Activated naive CD4-positive, alpha-beta T cell treated with anti-CD3 and anti-CD28 coated beads, Interleukin-2, amount 10 ng/mL, durations not matched to agents 7 days and 5 days (primary cell): ENCODE measurements at regions not wholly inside any gene's neighbourhood (a gene's known extent, or its start where the extent isn't known, plus 50 kb on each side); places are given as distances from the start of the nearest gene placed in this dataset.
"Not testable (repeated sequence)": the region's sequence is repeated elsewhere in the genome, so short reads cannot be mapped to it uniquely, and the experiment has no call there.

Source experiments
- CTCF ChIA-PET: fragments of 350-600 bp; sonication (Branson Sonifier 250); formaldehyde crosslinking; loops from one replicate; lab custom pipeline; 2021; ENCODE audit warnings: antibody characterized with exemption; lab: Charles Lee
- DNase-seq: peaks from one replicate; pipeline ENCODE4 v3.0.0-alpha.2; 2020
- H3K27ac Mint-ChIP-seq: one replicate; pipeline ENCODE4 v1.8.0; 2021; ENCODE audit warnings: mild to moderate bottlenecking, moderate library complexity, mixed read lengths
- H3K27me3 Mint-ChIP-seq: one replicate; pipeline ENCODE4 v1.8.0; 2021; ENCODE audit warnings: mild to moderate bottlenecking, mixed read lengths
- H3K36me3 Mint-ChIP-seq: one replicate; pipeline ENCODE4 v1.8.0; 2021; ENCODE audit warnings: mixed read lengths
- H3K4me1 Mint-ChIP-seq: one replicate; pipeline ENCODE4 v1.8.0; 2021; ENCODE audit warnings: mixed read lengths
- H3K4me3 Mint-ChIP-seq: one replicate; pipeline ENCODE4 v1.8.0; 2021; ENCODE audit warnings: mild to moderate bottlenecking, moderate library complexity, mixed read lengths
- H3K9me3 Mint-ChIP-seq: one replicate; pipeline ENCODE4 v1.8.0; 2021; ENCODE audit warnings: mixed read lengths

DNA sequence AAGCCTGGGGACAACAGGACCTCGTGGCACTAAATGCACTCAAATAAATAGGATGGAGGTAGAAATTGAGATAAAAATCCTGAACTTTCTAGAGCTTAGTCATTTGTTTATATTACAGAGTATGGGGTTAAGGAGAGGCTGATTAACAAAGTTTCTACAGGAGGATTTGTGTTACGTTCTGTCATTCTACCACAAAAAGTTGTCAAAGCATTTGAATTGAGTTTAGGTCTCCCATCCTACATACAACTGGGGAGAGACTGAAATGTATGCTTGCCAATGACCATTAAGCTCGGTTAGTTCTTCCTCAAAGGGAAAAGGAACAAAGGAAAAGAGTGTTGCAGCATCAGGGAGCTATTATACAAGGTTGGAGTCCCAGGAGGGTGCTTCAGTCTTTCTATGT, 597.9 kb downstream of the COL12A1 start:
- CTCF ChIA-PET, result no interaction called here
- no peak overlapping the region for H3K4me3 Mint-ChIP-seq
- H3K4me1 Mint-ChIP-seq, result no peaks in the 10 kb centered on the region
- no peaks in the 10 kb centered on the region for H3K27me3 Mint-ChIP-seq
- H3K27ac Mint-ChIP-seq, result no peak overlapping the region
- DNase-seq, result no peak
- no peaks in the 10 kb centered on the region for H3K36me3 Mint-ChIP-seq
- H3K9me3 Mint-ChIP-seq, result no peaks in the 10 kb centered on the region

DNA sequence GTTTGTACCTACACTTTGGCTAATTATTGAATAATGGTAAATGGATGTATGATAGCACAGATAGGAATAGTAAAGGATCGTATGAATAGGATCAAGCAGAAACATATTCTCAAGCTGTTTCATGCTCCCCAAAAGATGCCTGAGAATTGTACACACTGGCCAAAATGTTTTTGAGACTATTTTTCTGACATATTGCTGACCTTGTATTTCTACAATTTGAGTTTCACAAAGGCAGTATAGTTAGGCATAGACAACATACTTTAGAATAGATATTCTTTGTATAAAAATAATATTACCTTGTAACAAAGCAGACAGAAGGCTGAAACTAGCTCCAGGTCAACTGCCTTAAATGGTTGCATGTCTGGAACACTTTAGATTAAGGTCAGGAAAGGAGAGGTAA, 598.4 kb downstream of the COL12A1 start:
- Mint-ChIP-seq H3K4me1 (no peaks in the 10 kb centered on the region), H3K9me3 (no peaks in the 10 kb centered on the region), H3K4me3 (no peak overlapping the region), H3K27ac (no peak overlapping the region), H3K27me3 (no peaks in the 10 kb centered on the region), H3K36me3 (no peaks in the 10 kb centered on the region)
- DNase-seq, result no peak
- CTCF ChIA-PET, result no interaction called here

DNA sequence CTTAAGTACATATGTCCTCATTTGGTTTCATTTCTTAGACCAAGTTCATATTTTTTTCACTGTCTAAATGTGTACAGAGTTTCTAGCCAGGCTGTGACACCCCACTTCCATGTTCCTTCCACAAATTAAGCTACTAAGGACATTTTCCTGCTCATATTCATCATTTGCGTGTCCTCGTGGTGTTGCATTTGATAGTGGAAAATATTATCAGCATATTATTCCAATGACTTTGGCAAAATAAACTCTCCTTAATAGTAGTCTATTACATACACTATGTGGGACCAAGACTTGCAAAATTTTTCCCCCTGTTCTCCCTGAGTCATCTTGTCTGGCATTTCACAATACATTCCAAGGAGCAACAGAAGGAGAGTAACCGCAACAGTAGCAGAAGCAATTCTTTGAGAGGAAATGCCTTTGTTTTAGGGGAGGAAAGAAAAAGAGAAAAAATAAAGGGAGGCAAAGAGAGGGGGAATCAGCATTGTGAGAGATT, 599.2 kb downstream of the COL12A1 start:
- CTCF ChIA-PET, result no interaction called here
- Mint-ChIP-seq H3K27me3 (no peaks in the 10 kb centered on the region), H3K36me3 (no peaks in the 10 kb centered on the region), H3K4me1 (no peaks in the 10 kb centered on the region), H3K4me3 (no peak overlapping the region), H3K27ac (no peak overlapping the region), H3K9me3 (no peaks in the 10 kb centered on the region)
- no peak for DNase-seq

DNA sequence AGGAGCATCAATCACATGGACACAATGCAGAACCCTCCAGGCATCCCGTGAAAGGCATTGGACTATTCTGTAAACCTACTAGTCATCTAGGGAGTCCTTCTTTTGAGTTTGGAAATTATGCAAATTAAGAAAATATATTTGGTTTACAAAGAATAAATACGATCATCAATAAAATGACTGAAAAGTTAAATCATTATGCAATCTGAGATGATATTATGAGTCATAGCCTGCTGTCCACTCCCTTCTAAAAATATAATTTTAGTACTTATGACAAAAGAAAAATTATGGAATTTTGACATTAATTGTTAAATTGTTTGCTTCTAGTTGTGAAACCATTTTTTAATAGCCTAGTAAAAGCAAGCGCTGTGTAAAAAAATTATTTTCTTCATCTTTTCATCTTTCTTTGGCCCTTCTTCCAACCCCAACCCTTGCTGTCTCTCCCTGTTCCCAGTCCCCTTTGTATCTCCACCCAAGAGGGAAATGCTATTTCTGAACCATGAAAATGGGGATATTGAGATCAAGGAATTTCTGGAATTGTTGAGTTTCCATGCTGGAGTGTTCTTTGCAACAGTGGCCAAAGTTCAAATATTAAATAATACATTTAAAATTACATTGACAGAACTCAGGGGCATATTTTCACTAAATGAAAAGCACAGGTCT, 599.8 kb downstream of the COL12A1 start:
- Mint-ChIP-seq H3K27ac (no peak overlapping the region), H3K36me3 (no peaks in the 10 kb centered on the region), H3K9me3 (no peaks in the 10 kb centered on the region), H3K4me1 (no peaks in the 10 kb centered on the region), H3K27me3 (no peaks in the 10 kb centered on the region), H3K4me3 (no peak overlapping the region)
- CTCF ChIA-PET, result no interaction called here
- no peak for DNase-seq

DNA sequence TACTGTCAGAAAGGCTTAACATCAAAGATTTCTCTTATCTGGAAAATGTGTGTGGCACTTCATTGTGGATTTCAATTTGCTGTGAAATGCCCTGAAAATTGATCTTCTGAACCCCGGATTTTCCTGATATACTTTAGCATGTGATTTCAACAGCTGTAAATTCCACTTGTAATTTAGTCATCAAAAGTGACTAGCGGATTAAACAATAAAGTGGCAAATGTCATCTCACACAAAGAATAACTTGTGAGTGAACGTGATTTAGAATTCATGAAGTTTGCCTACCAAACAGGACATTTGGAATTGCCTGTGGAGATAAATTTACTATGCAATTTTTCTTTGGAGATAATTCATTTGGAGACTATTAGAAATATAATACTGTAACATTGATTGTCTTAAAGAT, 601.6 kb downstream of the COL12A1 start:
- Mint-ChIP-seq H3K27ac (no peak overlapping the region), H3K27me3 (no peaks in the 10 kb centered on the region), H3K9me3 (no peaks in the 10 kb centered on the region), H3K4me1 (no peaks in the 10 kb centered on the region), H3K4me3 (no peak overlapping the region), H3K36me3 (no peaks in the 10 kb centered on the region)
- no peak for DNase-seq
- CTCF ChIA-PET, result no interaction called here

DNA sequence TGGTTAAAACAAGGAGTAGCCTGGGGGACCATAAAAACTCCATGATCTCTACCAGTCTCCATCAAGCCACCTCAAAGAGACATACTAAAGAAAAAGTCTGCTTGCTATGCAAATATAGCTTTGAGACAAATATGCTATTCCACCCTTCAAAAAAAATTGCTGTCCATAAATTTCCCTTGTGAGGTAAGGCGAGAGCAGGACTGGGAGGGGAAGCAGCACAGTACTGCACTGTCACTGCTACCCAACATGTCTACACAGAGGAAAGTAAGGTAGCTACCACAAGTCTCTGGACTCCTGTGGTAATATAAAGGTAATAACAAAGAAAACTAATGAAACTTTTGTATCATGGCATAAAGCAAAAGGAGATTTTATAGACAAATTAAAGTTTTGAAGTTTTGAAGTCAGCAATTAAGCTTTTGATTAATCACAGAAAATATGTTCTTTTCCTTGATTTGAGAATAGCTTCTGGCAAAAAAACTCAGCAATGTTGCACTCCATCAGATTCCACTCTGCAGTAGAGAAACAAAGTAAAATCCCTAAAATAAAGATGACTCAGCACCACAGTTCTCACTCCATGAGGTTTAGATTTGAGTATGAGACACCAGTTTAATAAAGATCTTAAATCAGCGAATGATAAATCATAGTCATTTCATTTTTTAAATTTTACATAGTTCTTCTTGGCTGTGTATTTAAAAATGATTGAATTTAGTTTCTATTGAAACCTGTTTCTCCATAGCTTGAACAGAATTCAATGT, 602.4 kb downstream of the COL12A1 start:
- CTCF ChIA-PET, result no interaction called here
- H3K4me1 Mint-ChIP-seq, result no peaks in the 10 kb centered on the region
- H3K4me3 Mint-ChIP-seq, result no peak overlapping the region
- no peak for DNase-seq
- H3K27me3 Mint-ChIP-seq, result no peaks in the 10 kb centered on the region
- no peaks in the 10 kb centered on the region for H3K9me3 Mint-ChIP-seq
- no peak overlapping the region for H3K27ac Mint-ChIP-seq
- H3K36me3 Mint-ChIP-seq, result no peaks in the 10 kb centered on the region

DNA sequence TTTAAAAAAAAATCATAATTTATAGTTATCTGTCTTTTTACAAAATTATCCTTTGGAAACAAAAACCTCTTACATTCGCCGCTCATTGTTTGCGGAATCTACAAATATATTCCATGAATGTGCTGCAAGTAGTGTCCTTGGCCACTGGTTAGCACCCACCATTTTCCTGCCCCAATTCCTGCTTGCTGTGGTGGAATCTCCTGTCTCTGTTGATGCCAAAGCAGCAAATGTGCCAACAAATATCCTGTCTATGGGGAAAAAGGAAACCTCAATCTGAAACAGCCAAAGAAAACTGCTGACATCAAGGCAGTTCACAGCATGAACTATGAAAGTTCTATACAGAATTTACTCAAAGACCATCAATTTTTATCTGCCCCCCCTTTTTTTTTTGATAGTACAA, 603.6 kb downstream of the COL12A1 start:
- Mint-ChIP-seq H3K36me3 (no peaks in the 10 kb centered on the region), H3K27ac (no peak overlapping the region), H3K4me1 (no peaks in the 10 kb centered on the region), H3K27me3 (no peaks in the 10 kb centered on the region), H3K9me3 (no peaks in the 10 kb centered on the region), H3K4me3 (no peak overlapping the region)
- DNase-seq, result no peak
- CTCF ChIA-PET, result no interaction called here

DNA sequence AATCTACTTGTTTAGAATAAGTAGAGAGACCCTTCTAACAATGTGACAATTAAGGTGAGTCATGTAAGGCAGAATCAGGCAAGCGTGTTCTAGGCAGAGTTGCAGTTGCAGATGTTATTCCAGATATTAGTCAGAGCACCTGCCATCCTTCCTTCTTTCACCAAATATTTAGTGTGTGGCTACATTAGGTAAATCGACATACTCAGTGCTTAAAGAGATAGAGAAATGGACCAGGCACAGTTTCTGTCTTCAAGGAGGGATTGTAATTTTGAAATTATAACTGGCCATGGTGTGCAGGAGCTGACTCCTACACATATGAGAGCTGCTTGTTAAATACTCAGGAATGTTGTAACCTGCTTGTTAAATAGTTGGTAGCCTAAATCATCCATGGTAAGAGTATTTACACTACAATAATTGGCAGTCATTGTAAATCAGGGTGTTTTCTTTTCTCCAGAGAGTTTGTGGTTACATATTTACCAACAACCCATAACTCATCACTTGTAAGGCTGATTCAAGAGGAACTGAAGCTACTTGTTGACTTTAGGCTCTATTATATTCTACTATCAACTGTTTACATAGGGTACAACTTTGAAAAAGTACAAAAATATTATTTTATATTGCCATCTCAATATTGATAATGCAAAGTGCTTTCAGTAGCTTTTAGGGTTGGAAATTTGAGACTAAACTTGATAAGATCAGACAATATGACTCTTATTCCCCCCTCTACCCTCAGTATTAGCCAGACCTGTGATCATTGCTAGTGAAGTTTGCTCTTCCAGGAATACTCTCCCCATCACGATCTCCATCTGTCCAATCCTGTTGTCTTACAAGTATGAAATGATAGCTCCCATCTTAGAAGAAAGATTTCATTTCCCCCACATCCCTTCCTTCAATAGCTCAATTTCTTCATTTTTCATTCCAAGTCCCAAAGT, 607.1 kb downstream of the COL12A1 start:
- Mint-ChIP-seq H3K27me3 (no peaks in the 10 kb centered on the region), H3K36me3 (no peaks in the 10 kb centered on the region), H3K27ac (no peak overlapping the region), H3K4me1 (no peaks in the 10 kb centered on the region), H3K4me3 (no peak overlapping the region), H3K9me3 (no peaks in the 10 kb centered on the region)
- no peak for DNase-seq
- CTCF ChIA-PET, result no interaction called here

DNA sequence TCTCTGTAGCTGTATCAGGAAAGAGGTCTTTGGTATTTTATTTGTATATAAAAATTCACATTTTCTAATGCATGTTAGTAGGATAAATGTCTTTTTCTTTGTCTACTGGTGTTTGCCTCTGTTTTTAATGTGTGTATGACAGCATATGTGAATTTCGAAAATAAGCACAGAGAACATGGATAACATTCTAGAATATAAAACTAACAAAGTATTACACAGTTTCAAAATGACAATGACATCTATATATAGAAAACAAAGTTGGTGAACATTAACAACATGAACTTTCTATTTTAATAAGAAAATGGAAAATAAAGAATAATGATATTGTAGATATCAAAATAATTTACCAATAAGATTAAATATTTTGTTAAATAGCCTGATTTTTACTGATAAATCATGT, 608.0 kb downstream of the COL12A1 start:
- Mint-ChIP-seq H3K27ac (no peak overlapping the region), H3K36me3 (no peaks in the 10 kb centered on the region), H3K27me3 (no peaks in the 10 kb centered on the region), H3K4me1 (no peaks in the 10 kb centered on the region), H3K9me3 (no peaks in the 10 kb centered on the region), H3K4me3 (no peak overlapping the region)
- CTCF ChIA-PET, result no interaction called here
- DNase-seq, result no peak

DNA sequence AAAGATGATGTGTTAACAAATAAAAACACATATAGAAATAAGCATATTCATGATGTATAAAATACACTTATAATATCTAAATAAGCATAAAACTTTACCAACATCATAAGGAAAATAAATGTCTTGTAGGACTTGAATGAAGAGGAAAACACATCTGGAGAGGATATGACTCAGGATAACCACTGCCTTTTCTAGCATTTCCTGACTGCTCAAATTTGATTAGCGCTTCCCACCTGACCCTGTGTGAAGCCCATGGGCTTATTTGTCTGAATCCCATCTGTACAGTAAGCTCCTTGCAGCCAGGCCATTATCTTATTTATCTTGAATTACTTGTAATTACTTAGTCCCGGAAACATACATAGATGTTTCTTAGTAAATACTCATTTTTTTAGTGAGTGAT, 608.6 kb downstream of the COL12A1 start:
- CTCF ChIA-PET, result no interaction called here
- Mint-ChIP-seq H3K27ac (no peak overlapping the region), H3K9me3 (no peaks in the 10 kb centered on the region), H3K4me1 (no peaks in the 10 kb centered on the region), H3K27me3 (no peaks in the 10 kb centered on the region), H3K36me3 (no peaks in the 10 kb centered on the region), H3K4me3 (no peak overlapping the region)
- DNase-seq, result no peak

DNA sequence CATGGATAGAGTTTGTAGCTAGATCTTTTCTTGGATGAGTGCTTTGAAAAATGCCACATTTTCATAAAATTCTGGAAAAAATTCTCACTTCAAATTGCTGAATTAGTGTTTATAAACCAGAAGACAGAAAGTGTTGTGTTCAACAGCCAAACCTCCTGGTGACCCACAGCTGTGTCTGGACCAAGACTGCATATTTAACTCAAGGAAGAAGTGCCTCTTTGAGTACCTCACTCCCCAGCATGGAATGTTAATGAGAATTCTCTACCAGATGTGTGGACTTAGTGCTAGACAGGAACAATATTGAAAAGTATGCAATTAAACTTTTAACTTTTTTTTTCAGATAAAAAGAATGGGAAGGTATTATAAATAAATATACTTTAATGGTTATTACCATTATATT, 609.3 kb downstream of the COL12A1 start:
- H3K9me3 Mint-ChIP-seq, result no peaks in the 10 kb centered on the region
- H3K27ac Mint-ChIP-seq, result no peak overlapping the region
- H3K27me3 Mint-ChIP-seq, result no peaks in the 10 kb centered on the region
- H3K4me1 Mint-ChIP-seq, result no peaks in the 10 kb centered on the region
- H3K36me3 Mint-ChIP-seq, result no peaks in the 10 kb centered on the region
- CTCF ChIA-PET, result no interaction called here
- no peak for DNase-seq
- H3K4me3 Mint-ChIP-seq, result no peak overlapping the region

DNA sequence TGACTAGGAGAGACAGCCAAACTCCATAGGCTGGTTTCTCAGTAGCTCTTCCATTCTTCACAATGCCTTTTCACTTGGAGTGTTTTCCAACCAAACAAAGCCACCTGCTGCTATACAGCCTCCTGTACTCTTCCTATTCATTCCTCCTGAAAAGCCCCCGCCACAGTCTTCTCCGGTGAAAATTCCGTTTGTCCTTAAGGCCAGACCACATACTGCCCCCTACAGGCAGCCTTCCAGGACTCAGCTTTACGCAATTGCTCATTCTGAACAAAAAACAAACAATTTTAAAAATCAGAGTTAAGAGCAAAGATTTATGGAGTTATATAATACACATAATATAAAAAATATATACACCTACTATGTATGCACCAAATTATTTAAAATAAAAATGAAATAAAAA, 611.5 kb downstream of the COL12A1 start:
- H3K36me3 Mint-ChIP-seq, CTCF ChIA-PET, H3K27me3 Mint-ChIP-seq, H3K4me3 Mint-ChIP-seq, H3K27ac Mint-ChIP-seq, H3K9me3 Mint-ChIP-seq, DNase-seq, H3K4me1 Mint-ChIP-seq: not testable (repeated sequence)

DNA sequence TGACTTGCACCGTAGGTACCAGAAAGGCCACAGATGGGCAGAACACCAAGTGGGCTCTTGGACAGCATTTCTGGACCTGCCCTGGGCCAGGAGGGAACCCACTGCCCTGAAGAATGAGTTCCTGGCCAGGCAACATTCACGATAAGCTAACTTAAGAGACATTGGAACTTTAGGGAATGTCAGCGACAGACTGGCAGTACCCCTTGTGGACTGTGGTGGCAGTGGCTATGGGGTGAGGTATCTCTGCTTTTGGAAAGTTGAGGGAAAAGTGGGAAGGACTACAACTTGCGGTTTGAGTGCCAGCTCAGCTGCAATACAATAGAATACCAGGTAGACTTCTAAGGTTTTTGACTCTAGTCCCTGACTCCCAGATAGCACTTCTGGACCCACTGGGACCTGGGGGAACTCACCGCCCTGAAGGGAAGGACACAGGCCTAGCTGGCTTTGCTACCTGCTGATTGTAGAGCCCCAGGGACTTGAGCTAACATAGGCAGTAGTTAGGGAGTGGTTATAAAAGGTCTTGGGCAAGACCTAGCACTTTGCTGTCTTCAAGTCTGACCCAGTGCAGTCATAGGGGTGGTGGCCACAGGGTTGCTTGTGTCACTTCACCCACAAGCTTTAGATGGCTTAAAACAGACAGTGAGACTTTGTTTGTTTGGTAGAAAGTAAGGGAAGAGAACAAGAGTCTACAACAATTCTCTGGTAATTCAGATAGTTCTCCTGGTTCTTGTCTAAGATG, 617.6 kb downstream of the COL12A1 start:
- H3K4me3 Mint-ChIP-seq, result no peak overlapping the region
- no peaks in the 10 kb centered on the region for H3K36me3 Mint-ChIP-seq
- CTCF ChIA-PET, result interaction anchor here (0.5 kb wide), 1 partner anchor 797 kb away, joined by 3 read pairs; no protein-coding TSS in a partner anchor
- no peaks in the 10 kb centered on the region for H3K9me3 Mint-ChIP-seq
- no peak overlapping the region for H3K27ac Mint-ChIP-seq
- DNase-seq, result no peak
- no peaks in the 10 kb centered on the region for H3K27me3 Mint-ChIP-seq
- no peaks in the 10 kb centered on the region for H3K4me1 Mint-ChIP-seq

DNA sequence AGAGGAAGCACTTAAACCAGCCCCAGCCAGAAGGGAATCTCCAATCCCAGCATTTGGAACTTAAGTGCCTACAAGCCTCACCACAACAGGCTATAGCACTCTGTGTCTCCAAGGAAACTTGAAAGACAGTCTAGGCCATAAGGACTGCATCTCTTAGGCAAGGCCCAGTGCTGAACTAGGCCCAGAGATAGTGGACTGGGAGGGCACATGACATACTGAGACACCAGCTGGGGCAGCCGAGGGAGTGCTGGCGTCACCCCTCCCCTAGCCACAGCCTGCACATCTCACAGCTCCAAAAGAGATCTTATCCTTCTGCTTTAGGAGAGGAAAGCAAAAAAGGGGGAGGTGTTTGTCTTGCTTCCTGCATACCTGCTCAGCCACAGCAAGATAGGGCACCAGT, 618.5 kb downstream of the COL12A1 start:
- H3K27ac Mint-ChIP-seq, result no peak overlapping the region
- H3K4me1 Mint-ChIP-seq, result no peaks in the 10 kb centered on the region
- H3K4me3 Mint-ChIP-seq, result no peak overlapping the region
- no peak for DNase-seq
- H3K27me3 Mint-ChIP-seq, result no peaks in the 10 kb centered on the region
- H3K9me3 Mint-ChIP-seq, result no peaks in the 10 kb centered on the region
- H3K36me3 Mint-ChIP-seq, result no peaks in the 10 kb centered on the region
- CTCF ChIA-PET, result no interaction called here
